ENCODE measurements at regions not wholly inside any gene's neighbourhood (a gene's known extent, or its start where the extent isn't known, plus 50 kb on each side); places are given as distances from the start of the nearest gene placed in this dataset.

DNA sequence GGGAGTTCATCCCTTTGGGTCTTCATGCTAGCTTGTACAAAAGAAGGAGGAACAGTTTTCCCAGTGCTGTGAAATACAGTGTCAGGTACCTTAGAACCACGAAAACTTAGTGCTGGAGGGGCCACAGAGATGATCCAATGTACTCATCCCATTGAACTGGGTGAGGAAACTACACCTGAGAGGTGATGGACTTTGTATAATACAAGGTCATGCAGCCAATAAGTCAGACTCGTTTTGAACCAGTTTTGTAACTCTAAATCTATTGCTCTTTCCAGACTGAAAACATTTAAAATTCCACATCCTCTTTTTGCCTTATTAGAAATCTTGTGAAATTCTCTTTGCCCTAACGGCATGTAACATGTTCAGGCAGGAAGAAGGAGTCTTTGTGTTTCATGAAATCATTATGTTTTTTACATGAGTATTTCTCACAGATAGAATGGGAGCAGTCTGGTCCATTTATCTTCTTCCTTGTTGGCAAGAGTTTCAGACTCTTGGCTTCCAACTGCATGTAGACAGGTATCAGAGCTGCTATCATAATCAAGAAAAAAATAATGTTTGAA is 146.8 kb upstream of the FBXL7 start:
- intact Hi-C loops (cut with micrococcal nuclease) = no loop called here
- ATAC-seq (no peak), DNase-seq (no peak)

DNA sequence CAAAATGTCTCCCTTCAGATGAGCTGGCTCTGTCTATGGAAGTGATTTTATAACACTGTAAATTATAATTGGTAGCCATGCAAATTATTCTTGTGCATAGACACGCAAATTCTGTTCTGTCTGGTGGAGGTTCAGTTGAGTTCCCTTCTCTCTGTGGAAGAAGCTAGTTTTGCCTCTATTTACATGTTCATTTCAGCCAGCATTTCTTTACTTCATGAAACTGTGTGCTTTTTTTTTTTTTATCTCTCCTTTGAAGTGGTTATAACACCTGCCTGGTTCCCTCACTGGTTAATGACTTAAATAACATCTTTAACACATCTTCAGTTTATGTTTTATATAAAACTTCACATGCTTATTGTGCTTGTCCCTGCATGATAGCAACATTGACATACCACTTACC is 149.4 kb upstream of the FBXL7 start:
- intact Hi-C loops (cut with micrococcal nuclease) = no loop called here
- ATAC-seq = no peak
- DNase-seq = no peak

DNA sequence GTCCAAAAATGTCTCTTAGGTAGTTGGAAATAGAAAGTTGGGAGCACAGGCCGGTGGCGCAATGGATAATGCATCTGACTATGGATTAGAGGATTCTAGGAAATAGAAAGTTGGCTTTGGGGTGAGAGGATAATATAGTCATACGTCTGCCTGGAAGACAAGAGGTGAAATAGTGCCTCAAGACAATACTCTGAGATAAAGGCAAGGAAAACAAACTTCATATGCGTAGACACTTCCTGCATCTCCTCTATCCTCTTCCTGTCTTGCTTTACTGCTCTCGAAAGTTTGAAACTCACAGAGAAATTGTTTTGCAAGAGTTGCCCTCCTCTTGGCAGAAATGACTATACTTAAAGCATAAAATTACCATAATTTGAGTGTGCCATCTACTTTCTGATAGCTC is 153.2 kb upstream of the FBXL7 start:
- ATAC-seq (no peak), DNase-seq (no peak)
- intact Hi-C loops (cut with micrococcal nuclease) = no loop called here

DNA sequence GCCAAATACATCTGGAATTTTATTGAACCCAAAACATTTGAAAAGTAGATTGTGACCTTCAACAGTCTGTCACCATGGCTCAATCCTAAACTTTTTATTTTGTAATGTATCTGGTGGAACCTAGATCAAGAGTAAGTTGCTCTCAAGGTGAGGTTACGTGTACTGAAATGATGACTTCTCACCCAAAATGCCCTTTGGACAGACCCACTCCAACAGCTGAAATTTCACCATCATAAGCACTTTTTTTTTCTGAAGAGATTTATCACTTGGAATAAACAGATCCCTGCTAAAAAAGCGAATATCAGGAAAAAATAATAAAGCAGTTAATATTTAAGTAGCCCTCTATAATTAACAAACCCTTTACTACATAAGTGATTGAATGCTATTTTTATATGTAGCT is 155.0 kb upstream of the FBXL7 start:
- intact Hi-C loops (cut with micrococcal nuclease) = no loop called here
- ATAC-seq = no peak
- no peak for DNase-seq

DNA sequence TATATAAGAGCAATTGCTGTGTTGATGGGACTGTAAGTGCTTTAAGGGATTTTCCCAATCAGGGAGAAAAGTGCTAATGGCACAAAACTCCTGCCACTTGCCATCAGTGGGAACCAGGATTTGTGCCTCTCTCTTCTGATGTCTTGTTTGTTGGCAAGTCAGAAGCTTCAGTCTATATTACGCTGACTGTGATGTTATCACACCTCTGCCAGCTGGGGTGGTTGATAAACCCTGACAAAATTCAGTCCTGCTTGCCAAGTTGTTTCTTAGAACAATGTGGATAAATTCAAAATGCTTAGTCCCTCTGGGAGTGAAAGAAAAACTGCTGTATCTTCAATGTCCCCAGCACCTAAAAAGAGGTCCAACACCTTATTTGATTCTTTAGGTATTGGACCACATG is 161.4 kb upstream of the FBXL7 start:
- intact Hi-C loops (cut with micrococcal nuclease) = no loop called here
- ATAC-seq = no peak

DNA sequence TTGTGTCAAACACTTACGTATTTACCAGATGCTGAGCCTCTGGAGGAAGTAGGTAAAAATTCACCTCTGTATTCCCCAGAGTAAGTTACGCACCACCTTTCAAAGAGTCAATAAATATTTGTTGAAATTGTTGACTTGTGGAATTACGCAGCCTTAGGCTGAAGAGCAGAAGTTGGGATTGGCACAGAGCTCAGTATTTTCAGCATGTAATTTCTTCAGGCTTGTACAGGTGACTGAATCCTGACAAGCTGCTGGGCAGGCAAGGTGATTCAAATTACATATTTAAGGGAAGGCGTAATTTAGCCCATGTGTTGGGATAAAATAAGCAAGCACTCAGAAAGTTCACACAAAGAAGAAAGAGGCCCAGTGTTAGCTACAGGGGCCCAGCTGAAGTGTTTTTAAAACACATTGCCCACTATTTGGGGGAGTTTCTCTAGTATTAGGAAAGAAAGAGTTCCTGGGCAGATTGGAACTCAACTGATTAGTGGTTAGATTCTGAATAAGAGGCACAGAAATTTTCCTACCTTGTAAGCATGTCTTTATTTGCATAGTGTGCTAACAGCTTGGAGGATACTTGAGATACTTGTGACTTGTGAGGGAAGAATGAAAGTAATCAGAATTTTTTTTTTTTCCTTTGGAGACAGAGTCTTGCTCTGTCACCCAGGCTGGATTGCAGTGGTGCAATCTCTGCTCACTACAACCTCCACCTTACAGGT is 165.3 kb upstream of the FBXL7 start:
- ATAC-seq (no peak), DNase-seq (no peak)
- intact Hi-C loops (cut with micrococcal nuclease) = no loop called here

More for the DNA sequence above, 161.4 kb upstream of the FBXL7 start:
- DNase-seq = no peak

DNA sequence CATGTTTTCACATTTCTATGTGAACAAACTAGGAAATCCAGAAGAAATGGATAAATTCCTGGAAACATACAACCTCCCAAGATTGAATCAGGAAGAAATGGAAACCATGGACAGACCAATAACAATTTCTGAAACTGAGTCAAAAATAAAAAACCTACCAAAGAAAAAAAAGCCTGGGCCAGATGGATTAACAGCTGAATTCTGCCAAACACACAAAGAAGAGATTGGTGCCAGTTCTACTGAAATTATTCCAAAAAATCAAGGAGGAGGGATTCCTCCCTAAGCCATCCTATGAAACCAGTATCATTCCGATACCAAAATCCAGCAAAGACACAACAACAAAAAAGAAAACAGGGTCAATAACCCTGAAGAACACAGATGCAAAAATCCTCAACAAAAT is 166.9 kb upstream of the FBXL7 start:
- DNase-seq (no peak), ATAC-seq (no peak)
- intact Hi-C loops (cut with micrococcal nuclease) = no loop called here

DNA sequence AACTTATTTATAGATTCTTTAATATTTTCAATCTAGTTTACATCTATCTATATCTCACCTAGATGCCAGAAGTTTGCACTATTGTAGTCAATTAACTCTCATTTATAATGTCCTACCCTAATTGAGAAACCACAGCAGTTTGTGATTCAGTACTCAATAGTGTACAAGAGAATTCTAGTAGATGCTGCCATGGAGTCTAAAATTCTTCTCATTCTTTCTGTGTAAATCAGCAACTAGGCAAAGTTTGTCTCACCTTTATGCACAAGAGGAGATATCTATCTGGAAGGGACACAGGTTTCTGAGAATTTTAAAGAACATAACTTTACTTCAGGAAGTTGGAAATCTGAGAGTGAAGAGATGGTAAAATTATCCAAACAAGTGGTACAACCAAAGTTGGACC is 173.0 kb upstream of the FBXL7 start:
- no peak for DNase-seq
- no peak for ATAC-seq
- intact Hi-C loops (cut with micrococcal nuclease) = no loop called here

DNA sequence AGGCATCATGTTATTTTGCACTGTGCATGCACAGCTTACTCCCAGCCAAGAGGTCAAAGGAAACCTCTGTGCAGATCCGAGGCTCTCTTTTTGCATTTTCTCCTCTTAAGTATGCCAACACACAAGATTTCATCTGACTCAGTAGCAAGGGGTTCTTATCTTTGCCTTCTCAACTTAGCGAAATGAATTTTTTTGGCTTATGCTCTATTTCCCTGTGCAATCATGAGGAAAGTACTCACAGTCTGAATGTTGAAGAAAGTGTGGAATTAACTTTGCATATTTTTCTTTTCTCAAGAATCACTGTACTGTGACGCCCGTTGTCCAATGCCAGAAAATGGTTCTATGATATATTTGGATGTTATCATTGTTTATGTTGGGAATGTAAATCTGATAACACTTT is 173.5 kb upstream of the FBXL7 start:
- intact Hi-C loops (cut with micrococcal nuclease) = no loop called here
- no peak for DNase-seq
- ATAC-seq = no peak

DNA sequence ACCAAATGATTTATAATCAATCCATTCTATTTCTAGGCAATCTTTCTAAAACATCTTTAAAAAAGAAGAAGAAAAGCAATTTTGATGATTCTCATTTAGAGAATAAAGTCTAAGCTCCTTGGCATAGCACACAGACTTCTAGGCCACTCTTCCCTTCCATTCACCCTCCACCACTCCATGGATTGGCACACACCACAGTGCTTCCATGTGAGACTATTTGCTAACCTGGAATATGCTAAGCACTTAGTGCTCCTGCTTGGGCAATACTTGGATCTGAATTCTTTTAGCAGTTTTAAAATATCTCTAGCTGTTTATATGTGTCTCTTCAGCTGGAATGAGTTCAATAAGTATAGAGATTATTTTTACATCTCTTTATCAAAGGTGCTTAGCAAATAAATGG is 177.6 kb upstream of the FBXL7 start:
- intact Hi-C loops (cut with micrococcal nuclease) = no loop called here
- DNase-seq (no peak), ATAC-seq (no peak)

DNA sequence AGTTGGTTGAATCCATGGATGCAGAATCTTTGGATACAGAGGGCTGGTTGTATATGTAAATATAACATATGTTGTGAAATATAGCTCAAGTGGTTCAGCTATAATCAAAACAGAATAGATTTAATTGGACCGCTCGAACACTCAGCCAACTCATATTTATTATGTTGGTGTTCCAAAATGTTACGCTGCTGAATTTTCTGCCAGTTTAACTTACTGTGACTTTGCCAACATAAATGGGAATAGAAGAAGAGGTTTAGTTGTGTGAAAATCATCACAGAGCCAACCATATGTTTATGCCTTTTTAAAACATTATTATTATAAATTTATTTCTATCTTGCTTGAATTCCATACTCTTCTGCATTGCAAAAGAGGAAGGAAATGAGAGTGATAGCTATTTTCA is 178.2 kb upstream of the FBXL7 start:
- no peak for DNase-seq
- intact Hi-C loops (cut with micrococcal nuclease) = no loop called here
- no peak for ATAC-seq

DNA sequence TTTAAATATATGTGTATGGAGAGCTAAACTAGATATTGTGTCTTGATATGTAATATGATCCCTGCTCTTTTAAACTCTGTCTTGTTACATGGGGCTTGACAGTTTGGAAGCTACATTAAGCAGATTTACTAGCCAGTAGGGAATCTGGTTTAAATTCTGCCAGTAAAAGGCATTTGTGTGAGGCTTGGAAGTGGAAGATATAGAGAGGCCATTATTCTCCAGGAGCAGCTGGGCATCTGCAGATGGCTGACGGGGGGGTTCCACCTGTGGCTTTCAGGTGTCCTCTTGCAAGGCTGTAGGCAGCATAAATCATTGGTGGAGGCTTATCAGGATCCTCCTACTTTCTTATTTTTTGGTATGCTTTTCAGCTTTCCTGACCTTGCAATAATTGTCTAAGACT is 179.1 kb upstream of the FBXL7 start:
- DNase-seq (no peak), ATAC-seq (no peak)
- intact Hi-C loops (cut with micrococcal nuclease) = no loop called here

DNA sequence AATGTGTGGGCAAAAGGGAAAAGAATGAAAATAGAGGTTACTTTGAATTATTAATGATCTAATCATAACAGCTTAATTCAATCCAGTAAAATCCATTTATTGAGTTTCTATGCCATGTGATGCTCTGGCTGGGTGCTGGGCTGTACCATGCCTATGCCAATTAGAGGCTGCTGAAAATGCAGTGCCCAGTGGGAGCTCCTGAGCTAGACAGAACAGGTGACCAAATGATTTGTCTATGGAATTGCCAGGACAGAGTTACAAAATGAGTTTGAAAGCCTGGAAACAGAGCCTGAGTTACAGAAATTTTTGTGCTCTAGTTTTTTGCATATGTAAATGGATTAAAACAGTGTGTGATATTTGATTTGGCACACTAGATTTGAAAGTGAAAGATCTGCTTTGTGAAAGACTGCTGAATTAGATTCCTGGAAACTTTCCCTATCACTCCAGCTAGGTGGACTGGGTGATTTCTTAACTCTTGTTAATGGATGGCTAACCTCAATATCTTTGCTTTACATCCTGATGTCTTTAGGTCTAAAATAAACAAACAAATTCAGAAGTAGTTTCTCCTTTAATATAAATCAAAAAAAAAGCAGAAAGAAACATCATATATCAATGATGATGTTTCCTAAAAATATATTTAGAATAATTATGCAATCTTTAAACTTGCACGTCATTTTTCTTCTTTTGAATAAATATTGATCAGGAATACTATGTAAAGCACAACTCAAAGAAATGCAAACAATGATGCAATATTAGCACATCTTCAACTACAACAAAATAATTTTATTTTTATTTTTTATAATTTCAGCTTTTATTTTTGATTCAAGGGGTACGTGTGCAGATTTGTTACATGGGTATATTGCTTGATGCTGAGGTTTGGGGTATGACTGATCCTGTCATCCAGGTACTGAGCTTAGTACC is 194.8 kb upstream of the FBXL7 start:
- DNase-seq (no peak), ATAC-seq (no peak)
- intact Hi-C loops (cut with micrococcal nuclease) = no loop called here

DNA sequence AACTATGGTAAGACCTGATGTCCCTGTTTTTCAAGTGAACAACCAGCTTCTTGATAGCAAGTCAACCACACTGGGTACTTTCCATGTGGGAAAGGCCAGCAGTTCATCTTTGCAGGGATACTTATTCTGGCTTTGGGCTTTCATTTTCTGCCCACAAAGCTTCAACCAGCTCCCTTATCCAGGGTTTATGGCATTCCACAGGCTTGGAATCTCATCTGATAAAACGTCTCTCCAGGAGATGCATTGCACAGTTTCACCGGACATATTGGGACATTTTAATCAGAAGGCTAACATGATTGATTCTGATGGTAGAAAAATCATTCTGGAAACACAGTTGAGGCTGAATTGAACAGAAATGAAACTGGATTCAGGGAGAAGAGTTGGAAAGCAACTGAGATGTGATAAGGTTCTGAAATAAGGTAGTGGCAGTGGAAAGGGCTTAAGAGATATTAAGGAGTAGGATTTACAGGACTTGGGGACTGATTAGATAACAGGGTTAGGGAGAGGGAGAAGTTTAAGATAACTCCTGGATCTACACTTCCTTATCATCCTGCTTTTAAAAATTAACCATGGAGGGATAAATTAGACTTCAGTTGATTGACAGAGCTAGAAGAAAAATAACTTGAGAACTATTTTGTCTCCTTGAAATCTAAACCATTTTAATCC is 195.8 kb upstream of the FBXL7 start:
- no peak for ATAC-seq
- DNase-seq = no peak
- intact Hi-C loops (cut with micrococcal nuclease) = no loop called here

DNA sequence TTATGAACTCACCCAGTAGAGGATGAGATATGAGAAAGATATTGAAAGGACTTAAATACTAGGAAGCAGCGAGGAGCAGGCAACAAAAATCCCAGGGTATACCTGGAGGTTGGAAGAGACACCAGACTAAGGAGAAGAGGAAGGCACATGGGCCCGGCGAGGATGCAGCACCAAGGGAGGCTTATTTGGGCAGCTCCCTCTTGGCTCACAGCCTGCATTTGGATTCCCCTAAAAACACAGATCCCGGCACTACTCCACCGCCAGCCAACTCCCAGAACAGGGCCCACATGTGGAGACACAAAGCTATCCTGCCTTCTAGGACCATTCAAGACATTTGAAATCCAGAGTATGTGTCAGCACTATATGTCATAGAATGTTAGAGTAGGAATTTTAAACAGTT is 199.8 kb upstream of the FBXL7 start:
- intact Hi-C loops (cut with micrococcal nuclease) = no loop called here
- DNase-seq = no peak
- ATAC-seq = no peak

DNA sequence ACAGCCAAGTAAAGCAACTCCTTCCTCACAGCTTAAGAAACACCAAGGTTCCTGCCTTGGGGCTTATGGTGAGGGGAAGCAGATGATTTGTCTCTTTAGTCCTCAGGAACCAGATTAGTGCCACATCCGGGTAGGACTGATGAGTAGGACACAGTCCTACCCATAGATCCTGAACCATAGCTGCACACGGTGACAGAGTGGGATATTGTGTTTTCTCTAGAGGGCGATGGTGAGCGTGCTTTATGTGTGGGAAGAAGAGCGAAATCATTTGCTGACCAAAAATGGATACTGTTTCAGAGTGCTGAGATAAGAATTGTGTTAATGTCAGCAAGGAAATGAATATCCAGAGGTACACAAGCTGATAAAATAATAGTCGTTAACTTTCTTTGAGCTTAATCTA is 209.0 kb upstream of the FBXL7 start:
- intact Hi-C loops (cut with micrococcal nuclease) = no loop called here
- no peak for DNase-seq
- ATAC-seq = no peak

DNA sequence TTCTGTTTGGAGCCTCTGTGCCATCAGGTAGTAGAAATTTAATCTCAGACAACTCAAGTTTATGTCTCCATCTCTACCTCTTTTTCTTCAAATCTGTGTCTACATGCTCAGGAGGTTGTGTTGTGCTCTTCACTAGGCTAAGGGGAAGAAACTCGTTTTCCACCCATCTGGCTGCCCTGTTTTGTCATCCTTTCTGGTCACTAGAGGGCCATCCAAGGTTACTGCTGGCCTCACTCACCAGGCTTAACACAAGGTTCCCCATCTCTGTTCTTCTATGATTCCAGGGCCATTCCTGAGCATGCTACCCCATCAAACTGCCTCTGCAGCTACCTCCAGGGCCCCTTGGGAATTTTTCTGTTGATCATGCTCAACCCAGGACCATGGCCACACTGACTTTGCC is 213.3 kb upstream of the FBXL7 start:
- peak; percentile 85 for ATAC-seq
- intact Hi-C loops (cut with micrococcal nuclease) = no loop called here
- no peak for DNase-seq

DNA sequence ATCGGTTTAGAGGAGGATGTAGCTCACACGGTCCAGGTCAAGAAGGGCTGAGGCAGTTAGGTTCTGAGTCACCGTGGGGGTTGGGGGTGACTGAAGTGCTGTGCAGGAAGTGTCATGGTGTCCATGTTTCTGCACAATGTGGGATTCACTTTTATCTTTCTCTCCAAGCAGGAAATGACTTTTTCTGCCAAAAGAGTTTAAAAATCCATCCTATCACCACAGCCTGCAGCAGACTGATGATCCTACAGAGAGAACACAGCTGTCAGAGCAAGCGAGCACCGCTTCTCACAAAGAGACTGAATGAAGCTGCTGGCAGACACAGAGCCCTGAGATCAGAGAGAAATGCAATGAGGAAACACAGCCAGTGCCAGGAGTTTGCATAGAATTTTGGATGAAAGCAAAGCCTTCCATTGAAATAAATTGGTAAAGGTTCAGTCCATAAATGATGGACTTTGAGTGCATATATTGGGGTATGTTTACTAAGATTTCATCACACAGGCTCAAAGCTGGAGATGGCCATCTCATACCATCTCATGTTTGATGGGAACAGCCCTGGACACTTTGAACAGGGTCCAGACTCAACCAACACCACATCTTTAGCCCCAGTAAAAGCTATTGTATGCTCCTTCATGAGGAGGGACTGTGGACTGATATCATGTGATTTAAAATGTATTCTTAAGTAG is 213.9 kb upstream of the FBXL7 start:
- DNase-seq (peak; percentile 42), ATAC-seq (peak; percentile 89)
- intact Hi-C loops (cut with micrococcal nuclease) = no loop called here

DNA sequence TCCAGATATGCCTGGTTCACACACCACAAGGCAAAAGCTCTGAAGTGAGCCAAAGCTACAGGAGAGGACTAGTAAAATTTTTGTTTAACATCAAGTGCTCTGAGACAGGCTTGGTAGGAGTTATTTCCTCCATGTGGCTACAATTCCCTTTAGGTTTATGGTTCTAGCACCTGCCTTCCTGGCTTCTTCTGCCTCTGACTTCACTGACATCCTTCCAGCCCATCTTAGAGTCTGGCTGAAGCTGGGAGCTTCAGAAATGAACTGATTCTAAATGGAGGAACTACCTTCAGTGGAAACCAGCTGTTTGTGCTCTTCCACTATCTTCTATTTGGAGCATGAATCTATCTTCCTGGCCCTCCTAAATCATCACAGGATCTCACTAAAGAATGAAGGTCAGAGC is 215.3 kb upstream of the FBXL7 start:
- ATAC-seq = no peak
- DNase-seq = no peak
- intact Hi-C loops (cut with micrococcal nuclease) = no loop called here

DNA sequence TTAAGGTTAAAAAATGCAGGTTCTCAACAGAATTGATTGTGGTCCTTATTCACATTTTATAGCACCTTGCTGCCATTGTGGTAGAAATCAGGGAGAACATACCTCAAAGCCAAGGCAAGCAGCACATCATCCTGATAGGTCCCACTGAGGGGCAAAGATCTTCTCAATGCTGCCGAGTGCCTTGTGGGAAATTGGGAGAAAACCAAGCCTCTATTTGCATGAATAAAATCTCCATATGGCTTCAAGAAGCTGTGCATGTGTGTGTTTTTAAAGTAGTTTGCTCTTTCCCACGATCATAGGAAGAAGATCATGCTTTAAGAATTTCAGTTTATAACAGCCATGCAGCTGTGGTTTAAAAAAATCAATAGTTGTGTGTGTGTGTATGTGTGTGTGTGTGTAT is 216.9 kb upstream of the FBXL7 start:
- no peak for DNase-seq
- intact Hi-C loops (cut with micrococcal nuclease) = no loop called here
- ATAC-seq = no peak

Data from left ventricle myocardium superior (tissue), 1 donor.